Upper lobe of right lung (tissue), 1 donor: ENCODE measurements at regions not wholly inside any gene's neighbourhood (a gene's known extent, or its start where the extent isn't known, plus 50 kb on each side); places are given as distances from the start of the nearest gene placed in this dataset.

Experiments
- ATAC-seq: fragments of 200-7000 bp; cut with Tn5 transposase; one replicate; pipeline ENCODE4 v1.9.1; 2020; ENCODE audit warnings: mild to moderate bottlenecking, moderate library complexity
- DNase-seq: peaks from one replicate; pipeline ENCODE4 v3.0.0-alpha.2; 2020
- H3K27ac ChIP-seq: fragments of 200-600 bp; one replicate; pipeline ENCODE4 v1.8.0; 2022
- H3K27me3 ChIP-seq: fragments of 200-600 bp; one replicate; pipeline ENCODE4 v1.8.0; 2022; ENCODE audit warnings: mild to moderate bottlenecking
- H3K36me3 ChIP-seq: fragments of 200-600 bp; one replicate; pipeline ENCODE4 v1.8.0; 2022
- H3K4me1 ChIP-seq: fragments of 200-600 bp; one replicate; pipeline ENCODE4 v1.8.0; 2022
- H3K4me3 ChIP-seq: fragments of 200-600 bp; one replicate; pipeline ENCODE4 v1.8.0; 2022; ENCODE audit warnings: mild to moderate bottlenecking
- H3K9me3 ChIP-seq: fragments of 200-600 bp; one replicate; pipeline ENCODE4 v1.8.0; 2022
- CTCF ChIP-seq: fragments of 200-600 bp; IDR thresholded peaks from one replicate; pipeline ENCODE4 v1.8.0; 2022; ENCODE audit warnings: antibody characterized with exemption
- intact Hi-C: fragments of 100-400 bp; cut with DNase I; formaldehyde crosslinking; loops from one replicate; pipeline ENCODE4 v1.11.0; 2022
- donor health status: DM: no; HTN: yes; CAD: no; lungs with severe emphysema.

GRCh38 chr7:155168597-155169480 lies 98.7 kb downstream of the HTR5A start:
- DNase-seq, result no peak
- intact Hi-C loops, result no loop called here

GRCh38 chr7:155169498-155170065 lies 99.5 kb downstream of the HTR5A start:
- intact Hi-C loops, result no loop called here

More at GRCh38 chr7:155168597-155169480, 98.7 kb downstream of the HTR5A start:
- Histone ChIP-seq H3K27me3 (peaks cover 8% of the 10 kb centered on the region), H3K27ac (no peak overlapping the region), H3K9me3 (no peaks in the 10 kb centered on the region), H3K36me3 (no peaks in the 10 kb centered on the region), H3K4me3 (no peak overlapping the region), H3K4me1 (no peaks in the 10 kb centered on the region)
- no peak for ATAC-seq
- TF ChIP-seq CTCF, result no peak

GRCh38 chr7:155170331-155170730 lies 100.2 kb downstream of the HTR5A start:
- no peak overlapping the region for H3K4me3 ChIP-seq
- H3K36me3 ChIP-seq, result no peaks in the 10 kb centered on the region
- peaks cover 8% of the 10 kb centered on the region for H3K27me3 ChIP-seq
- ATAC-seq (no peak), DNase-seq (no peak)
- no peaks in the 10 kb centered on the region for H3K9me3 ChIP-seq
- intact Hi-C loops, result no loop called here
- H3K4me1 ChIP-seq, result no peaks in the 10 kb centered on the region
- no peak for TF ChIP-seq CTCF
- H3K27ac ChIP-seq, result no peak overlapping the region

More at GRCh38 chr7:155169498-155170065, 99.5 kb downstream of the HTR5A start:
- peak; percentile 94 for ATAC-seq
- no peaks in the 10 kb centered on the region for H3K4me1 ChIP-seq
- DNase-seq, result peak; percentile 83
- no peak overlapping the region for H3K27ac ChIP-seq
- TF ChIP-seq CTCF, result no peak
- peaks cover 8% of the 10 kb centered on the region for H3K27me3 ChIP-seq
- no peaks in the 10 kb centered on the region for H3K36me3 ChIP-seq
- no peak overlapping the region for H3K4me3 ChIP-seq
- H3K9me3 ChIP-seq, result no peaks in the 10 kb centered on the region

GRCh38 chr7:155172141-155172540 lies 102.0 kb downstream of the HTR5A start:
- Histone ChIP-seq H3K27ac (no peak overlapping the region), H3K4me3 (no peak overlapping the region), H3K36me3 (no peaks in the 10 kb centered on the region), H3K9me3 (no peaks in the 10 kb centered on the region), H3K27me3 (peaks cover 8% of the 10 kb centered on the region), H3K4me1 (no peaks in the 10 kb centered on the region)
- intact Hi-C loops, result no loop called here
- no peak for ATAC-seq
- no peak for TF ChIP-seq CTCF
- DNase-seq, result no peak

- no peak for TF ChIP-seq CTCF
- Histone ChIP-seq H3K36me3 (no peaks in the 10 kb centered on the region), H3K4me3 (no peak overlapping the region), H3K27me3 (peaks cover 8% of the 10 kb centered on the region), H3K9me3 (no peaks in the 10 kb centered on the region), H3K27ac (no peak overlapping the region), H3K4me1 (no peaks in the 10 kb centered on the region)
- intact Hi-C loops, result no loop called here
- no peak for DNase-seq
- ATAC-seq, result no peak
These were observed 103.8 kb downstream of the HTR5A start for GRCh38 chr7:155173905-155174304.
